Right ventricle myocardium superior (tissue), 1 donor: ENCODE measurements at regions not wholly inside any gene's neighbourhood (a gene's known extent, or its start where the extent isn't known, plus 50 kb on each side); places are given as distances from the start of the nearest gene placed in this dataset.
"Not testable (repeated sequence)": the region's sequence is repeated elsewhere in the genome, so short reads cannot be mapped to it uniquely, and the experiment has no call there.

Source experiments
- ATAC-seq: fragments of 200-7000 bp; cut with Tn5 transposase; one replicate; pipeline ENCODE4 v1.9.1; 2020; ENCODE audit warnings: mild to moderate bottlenecking; ENCODE audit not compliant: poor library complexity
- DNase-seq: peaks from one replicate; pipeline ENCODE4 v3.0.0-alpha.2; 2020
- intact Hi-C: fragments of 100-400 bp; cut with DNase I; formaldehyde crosslinking; loops from one replicate; pipeline ENCODE4 v1.11.2; 2022
- donor health status: DM: no; HTN: yes; CAD: no; lungs with severe emphysema.

DNA sequence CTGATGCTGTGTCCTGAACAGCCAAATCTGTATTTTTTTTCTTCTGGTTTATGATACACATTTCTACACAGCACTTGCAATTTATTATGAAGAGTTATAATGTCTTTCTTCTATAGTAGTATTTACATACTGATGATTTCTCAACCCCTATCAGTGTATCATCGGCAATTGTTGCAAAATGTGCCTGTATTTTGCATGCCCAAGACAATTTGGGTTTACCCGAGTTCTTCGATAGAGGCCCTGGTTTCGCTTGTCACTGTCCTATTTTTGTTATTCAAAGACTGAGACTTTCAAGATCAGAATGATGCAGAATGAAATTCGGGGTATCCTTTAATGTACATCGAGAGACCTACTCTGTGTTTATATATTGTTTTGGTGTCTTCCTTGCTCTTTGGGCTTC, 184.5 kb upstream of the PRSS58 start:
- DNase-seq (no peak), ATAC-seq (no peak)
- intact Hi-C loops: no loop called here

DNA sequence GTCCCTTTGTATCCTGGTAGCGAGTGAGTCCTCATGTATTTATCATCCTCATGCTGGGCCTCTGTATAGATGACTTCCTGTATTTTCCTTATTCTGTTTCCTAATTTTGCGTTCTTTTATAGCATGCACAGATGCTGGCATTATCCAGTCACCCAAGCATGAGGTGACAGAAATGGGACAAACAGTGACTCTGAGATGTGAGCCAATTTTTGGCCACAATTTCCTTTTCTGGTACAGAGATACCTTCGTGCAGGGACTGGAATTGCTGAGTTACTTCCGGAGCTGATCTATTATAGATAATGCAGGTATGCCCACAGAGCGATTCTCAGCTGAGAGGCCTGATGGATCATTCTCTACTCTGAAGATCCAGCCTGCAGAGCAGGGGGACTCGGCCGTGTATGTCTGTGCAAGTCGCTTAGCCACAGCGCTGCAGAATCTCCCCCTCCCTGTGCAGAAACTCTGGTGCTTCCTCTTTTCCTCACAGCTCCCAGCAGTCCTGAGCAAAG, 183.1 kb upstream of the PRSS58 start:
- no peak for DNase-seq
- intact Hi-C loops: no loop called here
- ATAC-seq: no peak

DNA sequence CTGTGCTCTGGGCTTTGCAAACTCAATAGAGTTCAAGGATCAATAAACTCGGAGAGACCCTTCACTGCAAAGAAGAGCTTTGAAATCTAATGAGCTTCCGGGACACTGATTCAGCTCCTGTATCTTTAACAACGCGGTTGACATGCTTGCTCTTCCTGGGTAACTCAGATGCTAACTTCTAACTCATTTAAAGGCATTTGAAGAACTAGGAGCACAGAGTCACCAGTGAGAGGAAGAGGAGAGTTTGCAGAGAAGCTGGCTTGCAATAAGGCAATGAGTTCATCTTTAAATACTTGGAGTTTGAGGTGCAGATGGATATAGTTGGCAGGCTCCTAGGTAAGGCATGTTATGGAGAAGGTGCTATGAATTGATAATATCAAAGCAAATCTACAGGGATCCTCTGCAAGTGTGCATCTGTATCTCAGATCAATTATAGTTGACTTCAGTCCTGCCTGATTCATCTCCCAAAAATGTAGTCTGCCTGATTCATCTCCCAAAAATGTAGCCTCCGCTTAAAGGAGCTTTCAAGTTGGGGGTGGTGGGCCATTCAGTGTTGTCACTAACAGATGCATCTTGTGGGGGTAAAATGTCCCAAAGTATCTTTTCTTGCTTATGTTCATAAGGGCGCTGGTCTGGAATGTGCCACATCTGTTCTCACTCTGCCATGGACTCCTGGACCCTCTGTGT, 182.5 kb upstream of the PRSS58 start:
- intact Hi-C loops: no loop called here
- DNase-seq: no peak
- no peak for ATAC-seq

DNA sequence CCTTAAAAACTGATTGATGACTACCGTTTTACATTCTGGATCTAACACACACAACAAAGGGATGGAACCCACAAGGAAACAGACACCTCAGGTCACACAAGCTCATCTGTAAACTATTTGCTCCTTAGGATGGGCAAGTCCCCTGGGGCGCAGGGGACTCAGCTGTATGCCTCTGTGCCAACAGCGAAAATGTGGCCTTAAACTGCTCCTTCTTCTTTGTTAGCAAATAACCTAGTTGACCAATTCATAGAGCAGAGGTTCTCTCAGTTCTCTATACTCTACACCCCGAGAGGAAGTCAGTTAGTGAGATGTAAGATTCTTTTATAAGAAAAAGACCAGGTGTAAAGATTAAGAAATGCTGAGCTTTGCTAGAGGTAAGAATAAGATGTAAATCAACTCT, 181.9 kb upstream of the PRSS58 start:
- no peak for ATAC-seq
- DNase-seq: no peak
- intact Hi-C loops: no loop called here

DNA sequence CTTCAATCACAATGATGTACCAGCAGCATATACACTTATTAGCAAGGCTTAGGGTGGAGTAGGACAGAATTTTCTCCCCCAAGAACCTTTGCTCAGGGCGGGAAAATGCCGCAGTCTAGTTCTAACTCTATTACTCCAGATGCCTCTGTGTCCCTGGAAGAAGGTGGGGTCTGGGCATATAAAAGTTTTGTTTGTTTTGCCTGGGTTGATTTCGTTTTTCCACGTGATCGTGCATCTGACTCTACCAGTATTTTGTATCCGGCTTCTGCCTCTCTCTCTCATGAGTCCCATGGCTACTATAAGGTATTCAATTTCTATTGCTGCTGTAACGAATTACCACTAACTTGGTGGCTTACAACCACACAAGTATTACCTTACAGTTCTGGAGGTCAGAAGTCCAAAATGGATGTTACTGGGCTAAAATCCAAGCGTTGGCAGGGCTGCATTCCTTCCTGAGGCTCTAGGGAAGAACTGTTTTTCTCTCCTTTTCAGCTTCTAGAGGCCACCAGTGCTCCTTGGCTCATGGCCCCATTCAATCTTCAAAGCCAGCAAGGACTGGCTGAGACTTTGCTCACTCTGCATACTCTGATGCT, 181.2 kb upstream of the PRSS58 start:
- intact Hi-C loops: no loop called here
- no peak for DNase-seq
- ATAC-seq: no peak

DNA sequence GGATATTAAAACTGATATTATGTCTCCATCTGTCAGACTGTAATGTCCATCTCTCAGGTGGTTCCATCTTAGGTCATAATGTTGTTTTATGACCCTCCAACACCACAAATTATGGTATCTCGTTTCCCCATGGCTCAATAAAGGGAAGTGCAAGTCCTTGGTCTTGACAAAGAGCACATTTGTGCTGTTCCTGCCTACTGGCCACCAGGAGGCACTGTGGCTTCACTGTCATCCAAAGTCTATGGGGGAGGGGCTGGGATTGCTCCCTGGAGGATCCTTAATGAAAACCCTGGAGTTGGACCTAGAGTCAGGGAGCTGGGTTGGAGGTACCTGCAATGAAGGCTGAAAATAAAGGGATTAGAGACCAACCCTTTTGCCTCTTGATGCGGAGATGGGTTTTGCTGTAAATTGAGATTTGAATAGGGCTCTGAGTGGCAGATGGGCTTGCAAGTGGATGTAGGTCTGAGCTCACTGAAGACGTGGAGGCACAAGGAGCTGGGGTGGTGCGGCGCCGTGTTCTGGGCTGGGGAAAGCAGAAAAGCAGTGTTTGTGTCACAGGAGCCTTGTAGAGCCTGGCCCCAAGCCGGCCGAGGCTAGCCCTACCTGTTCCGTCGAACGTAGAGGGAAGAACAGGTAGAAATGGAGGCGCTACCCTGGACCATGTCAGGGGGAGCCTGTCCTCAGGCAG, 180.5 kb upstream of the PRSS58 start:
- no peak for ATAC-seq
- no peak for DNase-seq
- intact Hi-C loops: no loop called here

DNA sequence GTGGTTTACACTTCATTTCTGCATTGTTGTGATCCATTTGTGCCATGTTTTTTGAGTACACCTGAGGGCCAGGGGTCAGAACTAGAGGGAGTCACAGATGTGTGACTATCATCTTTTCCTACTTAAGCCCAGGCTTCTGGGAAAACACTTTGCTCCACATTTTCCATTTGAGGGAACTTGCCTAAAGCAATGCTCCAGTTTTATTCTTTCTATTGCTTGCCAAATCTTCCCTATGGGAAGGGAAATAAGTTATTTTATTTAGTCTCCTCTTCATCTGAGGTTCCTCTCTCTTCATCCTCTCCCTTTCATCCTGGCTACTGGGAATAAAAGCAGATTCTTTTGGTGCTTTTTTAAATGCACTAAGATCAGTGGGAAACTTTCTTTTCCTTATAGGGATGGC, 179.9 kb upstream of the PRSS58 start:
- intact Hi-C loops: no loop called here
- DNase-seq: no peak
- no peak for ATAC-seq

DNA sequence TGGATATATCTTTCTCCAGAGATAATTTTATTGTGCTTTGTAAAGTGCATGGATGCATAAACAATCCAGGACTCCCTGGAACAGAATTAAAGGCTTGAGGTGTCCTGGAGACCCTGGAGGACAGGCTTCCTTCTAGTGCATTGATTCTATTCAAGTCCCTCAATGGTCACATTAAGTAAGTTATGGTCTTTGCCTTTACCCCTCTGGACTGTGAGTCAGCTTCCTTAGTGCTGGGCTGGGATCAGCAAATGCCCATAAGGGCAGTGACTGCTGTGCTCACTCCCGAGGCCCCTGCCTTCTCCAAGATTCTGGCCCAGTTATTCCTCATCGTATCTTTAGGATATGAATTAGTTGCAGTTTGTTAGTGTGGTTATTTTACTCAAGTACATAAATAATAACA, 178.7 kb upstream of the PRSS58 start:
- intact Hi-C loops: no loop called here
- no peak for ATAC-seq
- no peak for DNase-seq

DNA sequence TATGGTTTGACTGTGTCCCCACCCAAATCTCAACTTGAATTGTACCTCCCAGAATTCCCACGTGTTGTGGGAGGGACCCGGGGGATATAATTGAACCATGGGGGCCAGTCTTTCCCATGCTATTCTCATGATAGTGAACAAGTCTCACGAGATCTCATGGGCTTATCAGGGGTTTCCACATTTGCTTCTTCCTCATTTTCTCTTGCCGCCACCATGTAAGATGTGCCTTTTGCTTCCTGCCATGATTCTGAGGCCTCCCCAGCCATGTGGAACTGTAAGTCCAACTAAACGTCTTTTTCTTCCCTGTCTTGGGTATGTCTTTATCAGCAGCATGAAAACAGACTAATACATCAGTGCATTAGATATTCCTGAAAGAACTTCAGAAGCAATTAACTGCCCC, 177.7 kb upstream of the PRSS58 start:
- DNase-seq, ATAC-seq: not testable (repeated sequence)

DNA sequence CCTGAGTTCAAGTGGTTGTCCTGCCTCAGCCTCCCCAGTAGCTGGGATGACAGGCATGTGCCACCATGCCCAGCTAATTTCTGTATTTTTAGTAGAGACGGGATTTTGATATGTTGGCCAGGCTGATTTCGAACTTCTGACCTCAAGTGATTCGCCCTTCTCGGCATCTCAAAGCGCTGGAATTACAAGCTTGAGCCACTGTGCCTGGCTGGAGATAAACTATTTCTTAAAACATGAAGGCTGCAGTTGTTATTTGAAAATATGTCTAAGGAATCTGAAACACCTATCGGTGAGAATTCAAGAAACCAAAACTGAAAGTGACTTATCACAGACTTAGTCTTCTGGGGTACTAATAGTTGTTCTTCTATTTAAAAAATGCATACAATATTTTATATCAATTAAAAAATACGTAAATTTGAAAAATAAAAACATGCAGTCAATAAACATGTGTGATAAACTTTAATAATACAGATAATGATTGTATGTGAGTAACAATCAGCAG, 176.9 kb upstream of the PRSS58 start:
- DNase-seq: no peak
- no peak for ATAC-seq
- intact Hi-C loops: no loop called here

More for the DNA sequence above, 177.7 kb upstream of the PRSS58 start:
- intact Hi-C loops: not testable (repeated sequence)

DNA sequence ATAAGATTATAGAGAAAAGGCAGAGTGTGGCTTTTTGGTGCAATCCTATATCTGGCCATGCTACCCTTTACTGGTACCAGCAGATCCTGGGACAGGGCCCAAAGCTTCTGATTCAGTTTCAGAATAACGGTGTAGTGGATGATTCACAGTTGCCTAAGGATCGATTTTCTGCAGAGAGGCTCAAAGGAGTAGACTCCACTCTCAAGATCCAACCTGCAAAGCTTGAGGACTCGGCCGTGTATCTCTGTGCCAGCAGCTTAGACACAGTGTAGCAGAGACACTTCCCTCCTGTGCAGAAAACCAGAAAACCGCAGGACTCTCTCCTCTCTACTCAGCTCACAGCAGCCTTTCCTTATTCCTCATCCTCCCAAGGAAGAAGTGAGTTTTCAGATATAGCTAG, 176.3 kb upstream of the PRSS58 start:
- ATAC-seq, intact Hi-C loops, DNase-seq: not testable (repeated sequence)

DNA sequence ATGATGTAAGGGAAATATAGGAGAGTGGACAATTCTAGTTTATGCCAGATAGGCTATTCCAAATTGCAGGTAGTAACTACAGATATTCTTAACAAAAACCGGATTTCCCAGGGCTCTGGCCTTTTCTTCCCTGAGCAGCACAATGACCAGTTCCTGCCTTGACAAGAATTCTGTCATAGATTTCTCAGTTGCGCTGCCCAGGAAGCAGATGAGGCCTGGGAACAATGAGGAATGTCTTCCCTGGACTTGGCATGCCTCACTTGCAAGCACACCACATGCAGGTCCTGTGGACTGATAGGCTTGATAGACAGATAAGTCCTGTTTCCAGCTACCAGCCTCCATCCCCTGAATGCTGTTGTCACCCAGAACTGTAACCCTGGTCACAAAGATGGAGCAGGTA, 174.5 kb upstream of the PRSS58 start:
- intact Hi-C loops: no loop called here
- ATAC-seq: no peak
- DNase-seq: no peak

DNA sequence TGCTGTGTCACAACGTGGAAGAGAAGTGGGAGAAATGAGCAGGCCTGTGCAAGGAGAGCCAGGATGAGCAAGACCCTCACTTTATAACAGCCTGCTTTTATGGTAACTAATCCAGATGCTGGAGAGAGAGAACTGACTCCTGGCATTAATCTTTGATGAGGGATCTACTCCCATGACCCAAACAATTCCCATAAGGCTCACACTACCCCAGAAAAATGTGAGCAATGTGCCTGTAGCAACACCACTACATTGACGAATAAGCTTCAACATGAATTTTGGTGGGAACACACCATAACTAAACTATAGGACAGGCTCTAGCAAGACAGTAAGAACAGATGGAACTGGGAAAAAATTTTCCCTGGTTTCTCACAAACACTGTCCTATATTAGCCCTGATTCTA, 173.6 kb upstream of the PRSS58 start:
- DNase-seq (no peak), ATAC-seq (no peak)
- intact Hi-C loops: no loop called here

DNA sequence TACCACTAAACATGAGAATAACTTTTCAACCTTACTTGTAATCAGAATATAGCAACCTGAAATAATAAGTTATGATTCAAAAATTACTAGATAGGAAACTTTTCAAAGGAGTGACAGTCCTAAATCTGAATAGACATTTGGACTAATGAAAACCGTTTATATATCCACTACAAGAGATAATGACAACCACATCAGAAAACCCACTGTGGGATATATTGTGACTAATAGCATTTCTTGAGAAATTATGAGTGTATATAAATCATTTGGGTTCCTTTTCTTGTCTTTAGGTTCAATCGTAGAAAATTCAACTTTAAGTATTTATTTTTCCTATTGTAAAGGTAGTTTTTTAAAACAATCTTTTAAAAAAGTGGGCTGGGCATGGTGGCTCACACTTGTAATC, 170.2 kb upstream of the PRSS58 start:
- DNase-seq (no peak), ATAC-seq (no peak)
- intact Hi-C loops: no loop called here

DNA sequence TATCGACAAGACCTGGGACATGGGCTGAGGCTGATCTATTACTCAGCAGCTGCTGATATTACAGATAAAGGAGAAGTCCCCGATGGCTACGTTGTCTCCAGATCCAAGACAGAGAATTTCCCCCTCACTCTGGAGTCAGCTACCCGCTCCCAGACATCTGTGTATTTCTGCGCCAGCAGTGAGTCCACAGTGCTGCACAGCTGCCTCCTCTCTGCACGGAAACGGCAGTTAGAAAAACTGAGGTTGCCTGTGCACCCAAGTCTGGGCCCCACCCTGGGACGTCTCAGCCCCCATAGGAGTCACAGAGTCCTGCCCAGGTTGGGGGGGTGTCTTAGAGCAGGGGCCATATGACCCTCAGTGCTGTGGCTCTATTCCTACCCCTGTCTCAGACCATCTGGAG, 167.4 kb upstream of the PRSS58 start:
- ATAC-seq: no peak

DNA sequence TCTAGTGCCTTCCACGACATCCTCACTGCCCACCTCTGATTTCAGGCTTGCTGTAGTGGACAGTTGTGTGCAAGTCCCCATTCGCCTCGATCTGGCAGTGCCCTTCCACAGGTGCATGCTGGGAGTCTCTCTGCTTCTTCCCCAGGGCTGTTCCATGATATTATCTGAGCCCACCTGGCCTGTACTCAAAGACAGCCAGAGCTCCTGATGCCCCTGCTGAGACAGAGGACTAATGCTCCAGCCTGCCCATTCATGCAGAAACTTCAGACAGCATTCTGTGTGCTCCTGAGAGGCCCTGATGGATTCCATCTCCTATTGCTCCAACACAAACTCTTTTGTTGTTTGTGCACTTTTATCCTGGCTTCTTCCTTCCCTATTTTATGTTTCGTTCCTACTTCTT, 164.8 kb upstream of the PRSS58 start:
- intact Hi-C loops: no loop called here
- ATAC-seq: no peak
- no peak for DNase-seq

More for the DNA sequence above, 167.4 kb upstream of the PRSS58 start:
- DNase-seq: no peak
- intact Hi-C loops: no loop called here

DNA sequence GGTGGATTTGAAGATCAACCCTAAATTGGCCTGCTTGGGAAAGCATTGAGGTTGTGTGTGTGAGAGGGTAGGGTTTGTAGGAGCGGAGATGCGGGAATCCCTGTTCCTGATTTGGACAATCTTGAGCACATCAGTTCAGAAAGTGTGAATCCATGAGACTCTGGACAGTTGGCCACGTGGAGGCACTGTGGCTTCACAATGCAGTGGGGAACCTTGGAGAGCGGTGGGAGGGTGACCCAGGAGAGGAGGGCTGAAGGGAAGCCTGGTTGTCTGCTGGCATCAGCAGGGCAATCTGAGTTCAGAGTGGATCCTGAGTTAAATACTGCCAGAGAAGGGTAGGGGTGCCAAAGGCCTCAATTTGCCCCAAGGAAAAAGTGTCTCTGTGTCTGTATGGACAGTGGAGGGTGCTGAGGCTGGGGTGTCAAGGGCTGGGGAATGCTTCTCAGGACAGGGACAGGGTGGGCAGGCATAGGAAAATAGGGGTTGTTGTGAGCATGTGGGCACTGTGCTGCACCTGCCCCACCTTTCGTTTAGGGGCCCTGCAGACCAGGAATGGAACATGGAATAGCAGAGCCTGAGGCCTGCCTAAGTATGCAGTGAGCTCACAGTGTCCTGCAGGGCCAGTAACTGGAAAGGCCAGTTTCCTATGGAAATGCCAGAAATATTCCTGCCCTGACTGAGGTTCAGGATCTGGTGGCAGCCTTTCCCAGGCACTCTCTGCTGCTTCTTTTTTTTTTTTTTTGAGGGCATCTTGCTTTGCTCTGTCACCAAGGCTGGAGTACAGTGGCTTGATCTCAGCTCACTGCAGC, 162.9 kb upstream of the PRSS58 start:
- intact Hi-C loops: no loop called here
- ATAC-seq: no peak
- no peak for DNase-seq

DNA sequence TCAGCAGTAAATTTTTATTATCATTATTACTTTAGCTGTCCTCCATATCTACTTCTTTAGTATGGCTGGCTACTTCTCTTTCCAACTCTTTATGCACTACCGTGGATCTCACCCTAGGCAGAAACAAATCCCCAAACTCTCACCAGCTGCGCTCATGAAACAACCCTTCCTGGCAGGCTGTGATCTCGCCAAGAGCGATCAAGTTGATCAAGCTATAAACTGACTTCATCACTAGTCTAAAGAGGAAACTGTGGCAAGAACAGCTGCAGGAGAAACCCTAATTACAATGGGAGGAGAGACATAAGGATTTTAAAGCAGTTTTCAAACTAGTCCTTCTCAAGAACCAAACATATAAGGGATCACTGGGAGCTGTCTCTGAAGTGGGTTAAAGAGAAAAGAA, 160.5 kb upstream of the PRSS58 start:
- ATAC-seq (no peak), DNase-seq (no peak)
- intact Hi-C loops: no loop called here

DNA sequence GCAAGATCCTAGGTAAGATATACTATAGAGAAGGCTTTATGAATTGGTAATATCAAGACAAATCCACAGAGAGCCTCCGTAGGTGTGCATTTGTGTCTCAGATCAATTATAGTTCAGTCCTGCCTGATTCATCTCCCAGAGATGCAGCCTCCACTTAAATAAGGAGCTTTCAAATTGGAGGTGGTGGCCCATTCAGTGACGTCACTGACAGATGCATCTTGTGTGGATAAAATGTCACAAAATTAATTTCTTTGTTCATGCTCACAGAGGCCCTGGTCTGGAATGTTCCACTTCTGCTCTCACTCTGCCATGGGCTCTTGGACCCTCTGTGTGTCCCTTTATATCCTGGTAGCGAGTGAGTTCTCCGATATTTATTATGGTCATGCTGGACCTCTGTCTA, 157.1 kb upstream of the PRSS58 start:
- intact Hi-C loops: no loop called here
- DNase-seq (no peak), ATAC-seq (no peak)
